ENCODE measurements at regions not wholly inside any gene's neighbourhood (a gene's known extent, or its start where the extent isn't known, plus 50 kb on each side); places are given as distances from the start of the nearest gene placed in this dataset.

GRCh38 chr3:40645883-40646282 is 121.1 kb downstream of the ZNF621 start:
- DNase-seq = no peak

- DNase-seq = no peak
These were observed 124.6 kb downstream of the ZNF621 start for GRCh38 chr3:40649346-40649745.

- DNase-seq = no peak
These were observed 127.3 kb downstream of the ZNF621 start for GRCh38 chr3:40652072-40652471.

GRCh38 chr3:40653001-40653400 is 128.2 kb downstream of the ZNF621 start:
- no peak for DNase-seq

GRCh38 chr3:40653878-40654277 is 129.1 kb downstream of the ZNF621 start:
- DNase-seq = no peak

- peak in 1 of 14 donors; percentile 19 for DNase-seq
These were observed 130.8 kb downstream of the ZNF621 start for GRCh38 chr3:40655551-40655950.

GRCh38 chr3:40657623-40658022 is 132.9 kb downstream of the ZNF621 start:
- DNase-seq = no peak

GRCh38 chr3:40658305-40658704 is 133.5 kb downstream of the ZNF621 start:
- no peak for DNase-seq

- no peak for DNase-seq
These were observed 135.8 kb downstream of the ZNF621 start for GRCh38 chr3:40660554-40660953.

- DNase-seq = no peak
These were observed 136.5 kb downstream of the ZNF621 start for GRCh38 chr3:40661284-40661683.

- DNase-seq = no peak
These were observed 138.5 kb downstream of the ZNF621 start for GRCh38 chr3:40663280-40663679.

GRCh38 chr3:40669176-40669575 is 144.4 kb downstream of the ZNF621 start:
- no peak for DNase-seq

- no peak for DNase-seq
These were observed 148.1 kb downstream of the ZNF621 start for GRCh38 chr3:40672861-40673260.

- no peak for DNase-seq
These were observed 152.6 kb downstream of the ZNF621 start for GRCh38 chr3:40677321-40677720.

GRCh38 chr3:40677749-40678148 is 153.0 kb downstream of the ZNF621 start:
- no peak for DNase-seq

- DNase-seq = no peak
These were observed 154.5 kb downstream of the ZNF621 start for GRCh38 chr3:40679290-40679689.

GRCh38 chr3:40680685-40681657 is 156.2 kb downstream of the ZNF621 start:
- peak in 1 of 14 donors; percentile 77 for DNase-seq

- DNase-seq = no peak
These were observed 156.9 kb downstream of the ZNF621 start for GRCh38 chr3:40681658-40682055.

- DNase-seq = no peak
These were observed 165.1 kb downstream of the ZNF621 start for GRCh38 chr3:40689837-40690236.

GRCh38 chr3:40690749-40691451 is 166.1 kb downstream of the ZNF621 start:
- DNase-seq = peak in 7 of 14 donors; percentile 30 to 87 (median 48)

- DNase-seq = peak in 8 of 14 donors; percentile 7 to 87 (median 55)
These were observed 166.7 kb downstream of the ZNF621 start for GRCh38 chr3:40691452-40691861.

GRCh38 chr3:40695848-40696247 is 171.1 kb downstream of the ZNF621 start:
- no peak for DNase-seq

- DNase-seq = peak in 1 of 14 donors; percentile 71
These were observed 173.9 kb downstream of the ZNF621 start for GRCh38 chr3:40698611-40699010.
